Activated CD4-positive, CD25-positive, alpha-beta regulatory T cell treated with anti-CD3 and anti-CD28 coated beads, Interleukin-2, amount 50 U/mL, for 16 hours (primary cell): ENCODE measurements at regions not wholly inside any gene's neighbourhood (a gene's known extent, or its start where the extent isn't known, plus 50 kb on each side); places are given as distances from the start of the nearest gene placed in this dataset.
"Not testable (repeated sequence)": the region's sequence is repeated elsewhere in the genome, so short reads cannot be mapped to it uniquely, and the experiment has no call there.

Experiments used
- DNase-seq: peaks from one replicate; pipeline ENCODE4 v3.0.0-alpha.2; 2020; ENCODE audit warnings: low read depth, low spot score

DNA sequence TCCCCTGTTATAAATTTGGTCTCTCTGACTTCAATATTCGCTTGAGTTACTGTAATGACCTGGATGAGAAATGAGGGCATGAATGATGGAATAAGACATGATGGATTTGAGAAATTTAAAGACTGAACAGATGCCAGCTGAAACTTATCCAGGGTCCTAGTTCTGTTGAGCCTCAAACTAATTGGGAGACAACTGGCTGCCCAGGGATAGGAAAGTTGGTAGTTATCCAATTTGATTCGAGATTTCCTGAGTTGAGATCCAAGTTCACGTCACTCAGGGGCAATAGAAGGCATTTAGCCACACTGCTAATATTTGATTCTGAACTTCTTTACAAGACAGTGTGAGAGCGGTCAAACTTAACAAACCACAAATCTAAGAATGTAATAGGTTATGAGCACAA lies 159.0 kb upstream of the CXCL13 start:
- no peak for DNase-seq

- no peak for DNase-seq
Measured at GRCh38 chr4:77449171-77449570, 156.4 kb upstream of the CXCL13 start.

DNA sequence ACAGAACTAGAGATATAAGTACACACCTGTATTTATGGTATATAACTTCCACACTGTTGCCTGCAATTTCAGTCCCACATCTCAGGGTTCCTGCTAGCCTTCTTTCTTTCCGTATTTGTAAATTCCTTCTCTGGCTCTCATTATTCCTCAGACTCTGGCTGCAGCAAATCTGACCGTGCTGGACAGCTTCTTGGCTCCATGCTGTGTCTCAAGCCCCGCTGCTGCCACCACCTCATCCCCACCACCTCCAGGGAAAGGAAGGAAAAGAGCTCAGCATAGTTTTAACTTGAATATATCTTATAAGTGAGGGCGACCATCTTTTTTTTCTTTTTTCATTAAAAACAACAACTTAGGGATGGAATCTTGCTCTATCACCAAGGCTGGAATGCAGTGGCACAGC lies 155.6 kb upstream of the CXCL13 start:
- DNase-seq = no peak

DNA sequence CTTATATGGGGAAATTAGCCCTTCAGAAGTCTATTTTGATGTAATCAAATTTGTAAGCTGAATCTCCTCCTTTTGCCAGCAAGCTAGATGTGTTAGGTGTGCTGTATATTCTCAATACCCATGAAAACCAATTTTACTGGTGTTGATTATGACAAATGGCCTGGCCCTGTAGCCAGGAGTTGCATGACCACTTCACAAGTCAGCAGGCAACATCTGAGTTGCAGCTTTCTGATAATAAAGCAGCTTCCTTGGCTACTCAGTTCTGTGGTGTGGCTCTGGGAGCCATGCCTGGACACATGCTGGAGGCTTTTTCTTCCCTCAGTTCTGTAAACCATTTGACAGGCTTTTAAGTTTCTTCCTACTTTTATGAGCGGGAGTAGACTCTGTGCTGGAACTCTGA lies 154.1 kb upstream of the CXCL13 start:
- no peak for DNase-seq

DNA sequence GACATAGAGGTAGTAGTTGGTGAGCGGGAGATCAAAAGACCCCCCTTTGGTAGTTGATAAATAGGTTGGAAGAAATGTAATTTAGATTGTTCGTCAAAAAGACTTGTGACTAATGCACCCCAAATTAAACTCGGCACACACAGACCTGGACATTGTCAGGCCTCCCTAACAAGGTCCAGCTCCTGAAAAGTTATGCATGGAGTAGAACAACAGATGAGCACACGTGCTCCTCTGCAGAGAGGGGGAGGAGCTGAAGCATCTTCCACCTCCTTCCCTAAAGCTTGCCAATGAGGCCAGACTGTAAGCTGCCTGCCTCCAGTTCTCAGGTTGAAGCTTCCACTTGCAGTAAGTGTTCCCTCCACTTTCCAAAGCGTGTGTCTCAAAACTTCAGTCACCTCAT lies 153.5 kb upstream of the CXCL13 start:
- DNase-seq = not testable (repeated sequence)

DNA sequence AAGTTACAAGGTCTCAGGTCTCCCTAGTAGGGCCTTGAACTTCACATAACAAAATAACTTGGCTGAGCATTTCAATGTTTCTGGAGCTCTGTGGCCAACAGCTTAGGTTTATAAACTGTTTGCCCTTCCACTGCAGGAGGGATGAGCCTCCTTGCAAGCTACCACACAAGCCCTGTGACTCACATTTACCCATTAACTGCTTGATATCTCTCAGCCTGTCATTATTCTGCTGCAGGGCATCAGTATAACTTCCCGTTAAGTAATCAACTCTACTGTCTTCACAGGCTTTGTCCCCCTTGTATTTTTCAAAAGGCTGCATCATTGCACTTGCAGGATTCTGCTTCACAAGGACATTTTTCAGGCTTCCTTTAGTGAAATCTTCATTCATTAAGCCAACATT lies 151.7 kb upstream of the CXCL13 start:
- no peak for DNase-seq

DNA sequence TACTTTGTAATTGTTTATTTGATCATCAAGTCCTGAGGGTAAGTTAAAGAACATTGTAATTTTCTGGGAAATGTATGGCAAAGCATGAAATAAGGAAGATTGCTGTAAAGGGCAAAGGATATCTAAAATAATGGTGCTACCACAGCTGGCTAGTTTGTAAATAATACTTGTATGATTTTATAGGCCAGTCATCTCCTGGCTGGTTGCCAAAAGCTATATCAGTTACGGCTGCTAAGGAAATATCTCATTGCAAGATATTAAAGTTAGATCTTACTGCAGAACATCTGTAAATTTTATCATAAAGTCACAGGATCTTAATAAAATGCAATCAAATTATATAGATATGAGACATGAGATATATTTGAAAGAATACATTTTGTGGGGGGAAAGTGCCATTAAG lies 150.8 kb upstream of the CXCL13 start:
- no peak for DNase-seq

DNA sequence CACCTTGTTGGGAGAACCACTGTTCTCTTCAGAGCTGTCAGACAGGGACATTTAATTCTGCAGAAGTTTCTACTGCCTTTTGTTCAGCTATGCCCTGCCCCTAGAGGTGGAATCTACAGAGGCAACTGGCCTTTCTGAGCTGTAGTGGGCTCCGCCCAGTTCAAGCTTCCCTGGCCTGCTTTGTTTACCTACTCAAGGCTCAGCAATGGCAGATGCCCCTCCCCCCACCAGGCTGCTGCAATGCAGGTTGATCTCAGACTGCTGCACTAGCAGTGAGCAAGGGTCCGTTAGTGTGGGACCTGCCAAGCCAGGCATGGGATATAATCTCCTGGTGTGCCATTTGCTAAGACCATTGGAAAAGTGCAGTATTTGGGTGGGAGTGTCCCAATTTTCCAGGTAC lies 141.5 kb upstream of the CXCL13 start:
- DNase-seq = not testable (repeated sequence)

DNA sequence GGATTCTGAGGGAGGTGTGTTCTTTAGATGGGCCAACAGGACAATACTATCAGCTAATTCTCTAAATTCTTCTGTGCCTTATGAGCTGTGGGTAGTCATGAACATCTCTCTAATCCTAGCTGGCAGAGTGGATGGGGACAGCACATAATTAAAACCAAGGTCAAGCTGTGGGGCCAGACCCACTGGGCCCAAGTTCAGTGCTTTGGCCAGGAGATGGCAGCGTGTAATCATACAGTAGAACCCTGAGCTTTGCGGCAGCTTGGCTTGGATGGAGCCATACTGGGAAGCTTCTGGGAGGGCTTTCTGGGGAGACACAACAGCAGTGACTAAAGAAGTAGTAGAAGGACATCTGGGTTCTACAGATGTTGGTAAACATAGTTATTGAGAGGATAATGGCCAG lies 140.3 kb upstream of the CXCL13 start:
- no peak for DNase-seq

DNA sequence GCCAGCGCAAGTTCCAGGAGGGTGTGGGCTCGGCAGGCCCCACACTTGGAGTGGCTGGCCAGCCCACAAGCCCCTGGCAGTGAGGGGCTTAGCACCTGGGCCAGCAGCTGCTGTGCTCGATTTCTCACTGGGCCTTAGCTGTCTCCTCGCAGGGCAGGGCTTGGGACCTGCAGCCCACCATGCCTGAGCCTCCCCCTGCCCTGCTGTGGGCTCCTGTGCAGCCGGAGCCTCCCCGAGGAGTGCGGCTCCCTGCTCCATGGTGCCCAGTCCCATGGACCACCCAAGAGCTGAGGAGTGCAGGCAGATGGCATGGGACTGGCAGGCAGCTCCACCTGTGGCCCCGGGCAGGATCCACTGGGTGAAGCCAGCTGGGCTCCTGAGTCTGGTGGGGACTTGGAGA lies 139.2 kb upstream of the CXCL13 start:
- DNase-seq = no peak

DNA sequence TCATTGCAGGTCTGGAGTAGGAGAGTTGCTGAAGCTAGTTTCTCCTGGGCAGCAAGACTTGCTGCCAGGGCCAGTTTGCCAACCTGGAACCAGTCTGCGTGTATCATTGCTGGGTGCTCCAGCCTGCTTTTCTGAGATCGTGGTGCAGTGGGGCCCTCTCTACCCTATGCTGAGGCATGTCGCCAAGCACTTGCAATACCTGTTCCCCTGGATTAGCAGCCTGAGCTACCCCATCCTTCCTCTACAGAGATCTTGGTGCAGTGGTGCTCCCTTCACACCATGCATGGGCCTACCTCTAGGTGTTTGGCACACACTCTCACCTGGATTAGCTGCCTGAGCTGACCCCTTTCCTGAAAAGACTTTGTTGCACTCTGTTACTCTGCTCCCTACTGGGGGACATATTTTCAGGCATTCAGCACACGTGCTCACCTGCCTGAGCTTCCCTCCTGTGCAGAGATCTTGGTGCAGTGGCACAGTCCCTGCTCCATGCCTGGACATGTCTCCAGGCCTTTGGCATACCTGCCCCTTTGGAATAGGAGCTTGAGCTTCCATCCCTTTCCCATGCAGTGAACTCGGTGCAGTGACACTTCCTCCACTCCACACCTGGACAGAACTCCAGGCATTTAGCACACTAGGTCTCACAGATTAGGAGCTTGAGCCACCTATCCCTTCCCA lies 133.7 kb upstream of the CXCL13 start:
- no peak for DNase-seq

GRCh38 chr4:77473509-77473908 lies 132.1 kb upstream of the CXCL13 start:
- DNase-seq = no peak

- DNase-seq = no peak
Measured at GRCh38 chr4:77481856-77482255, 123.8 kb upstream of the CXCL13 start.

- no peak for DNase-seq
Measured at GRCh38 chr4:77488882-77489281, 116.7 kb upstream of the CXCL13 start.

DNA sequence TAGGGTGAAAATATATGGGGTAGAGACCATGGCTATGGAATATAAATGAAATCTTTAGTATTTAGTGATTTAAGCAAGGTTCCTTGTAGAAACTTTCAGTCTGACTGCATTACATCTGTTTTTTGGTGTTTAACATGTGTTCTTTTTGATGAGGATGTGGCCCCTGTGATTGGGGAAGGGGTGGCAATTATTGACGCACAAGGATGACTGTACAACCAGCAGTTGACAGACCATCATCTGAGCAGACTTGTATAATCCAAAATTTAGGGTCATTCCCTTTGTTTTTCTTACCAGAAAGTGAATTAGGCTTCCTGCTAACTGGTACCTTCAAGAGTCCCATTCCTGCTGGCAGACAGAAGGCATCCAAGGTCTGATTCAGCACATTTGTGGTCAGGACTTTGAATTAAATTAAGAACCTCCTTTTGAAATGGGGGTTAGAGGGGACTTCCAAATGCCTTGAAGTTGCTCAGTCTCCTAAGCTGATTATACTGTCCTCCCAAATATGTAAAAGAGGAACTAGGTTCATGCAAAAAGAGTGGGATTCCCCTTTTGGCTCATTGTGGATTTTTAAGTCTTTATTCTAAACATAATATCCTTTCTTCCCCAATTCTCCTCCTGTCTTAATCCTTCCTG lies 112.4 kb upstream of the CXCL13 start:
- no peak for DNase-seq

- DNase-seq = no peak
Measured at GRCh38 chr4:77493829-77494551, 111.6 kb upstream of the CXCL13 start.

- DNase-seq = no peak
Measured at GRCh38 chr4:77496457-77496856, 109.2 kb upstream of the CXCL13 start.

- DNase-seq = no peak
Measured at GRCh38 chr4:77500801-77501200, 104.8 kb upstream of the CXCL13 start.

- DNase-seq = no peak
Measured at GRCh38 chr4:77501240-77501639, 104.4 kb upstream of the CXCL13 start.

- DNase-seq = no peak
Measured at GRCh38 chr4:77501851-77502250, 103.8 kb upstream of the CXCL13 start.

DNA sequence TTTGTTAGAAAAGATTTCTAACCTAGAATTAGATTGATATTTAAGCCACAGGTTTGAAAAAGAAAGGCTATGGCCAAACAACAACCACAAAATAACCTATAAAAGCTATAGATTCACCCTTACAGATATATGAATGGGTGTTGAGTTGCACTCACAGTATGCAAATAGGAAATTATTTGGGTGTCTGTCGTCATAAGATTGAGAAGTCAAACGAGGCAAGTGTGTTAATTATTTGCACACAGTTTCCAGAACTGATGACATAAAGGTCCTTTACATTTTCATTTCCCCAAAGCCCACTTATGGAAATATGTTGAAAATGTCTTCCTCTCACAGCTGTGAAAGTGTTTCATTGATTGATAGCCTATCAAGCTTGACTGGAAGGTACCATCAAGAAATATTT lies 101.2 kb upstream of the CXCL13 start:
- no peak for DNase-seq

GRCh38 chr4:77505275-77505957 lies 100.2 kb upstream of the CXCL13 start:
- DNase-seq = no peak

- DNase-seq = no peak
Measured at GRCh38 chr4:77505958-77506319, 99.7 kb upstream of the CXCL13 start.
